Ovary (tissue), 7 donors: ENCODE measurements at regions not wholly inside any gene's neighbourhood (a gene's known extent, or its start where the extent isn't known, plus 50 kb on each side); places are given as distances from the start of the nearest gene placed in this dataset.

Source experiments
- DNase-seq, 5 donors: peaks; one replicate each; pipeline ENCODE4 v3.0.0-alpha.2; 2019 to 2020
- H3K27ac ChIP-seq, 2 donors: fragments of 200-600 bp; one replicate each; pipeline versions ENCODE4 v1.5.1 to v1.8.0; 2019 to 2022
- H3K27me3 ChIP-seq: fragments of 200-600 bp; one replicate; pipeline ENCODE4 v1.8.0; 2022
- H3K36me3 ChIP-seq: fragments of 200-600 bp; sonication (generic); one replicate; pipeline ENCODE4 v1.5.1; 2019
- H3K4me1 ChIP-seq: one replicate; pipeline ENCODE4 v1.8.1; 2013; ENCODE audit warnings: mild to moderate bottlenecking, moderate library complexity; ENCODE audit not compliant: insufficient read depth
- H3K4me3 ChIP-seq: fragments of 200-600 bp; sonication (generic); one replicate; pipeline ENCODE4 v1.5.1; 2017
- H3K9me3 ChIP-seq, 2 donors: fragments of 200-600 bp in 1 of 2; sonication (generic) in 1 of 2; one replicate each; pipeline versions ENCODE4 v1.5.1 to v1.8.1; 2013 to 2019; ENCODE audit warnings: mild to moderate bottlenecking in 1 of 2, moderate library complexity in 1 of 2
- CTCF ChIP-seq, 3 donors: fragments of 450-650 bp in 2 of 3; fragments of 200-600 bp in 1 of 3; IDR thresholded peaks; one replicate each; pipeline versions ENCODE4 v1.5.1 to v1.8.0; 2016 to 2022; ENCODE audit warnings: antibody characterized with exemption in 3 of 3, mild to moderate bottlenecking in 1 of 3
- EP300 ChIP-seq: sonication (generic); formaldehyde crosslinking; IDR thresholded peaks from one replicate; pipeline ENCODE4 v1.6.1; 2017; ENCODE audit warnings: antibody characterized with exemption
- POLR2A ChIP-seq: fragments of 450-650 bp; IDR thresholded peaks from one replicate; pipeline ENCODE4 v1.6.1; 2017; ENCODE audit warnings: antibody characterized with exemption, mild to moderate bottlenecking, moderate library complexity
- WGBS, 3 donors: extraction: QIAGEN DNeasy Blood & Tissue Kit in 1 of 3; methylation state at CpG; one replicate each; pipeline versions ENCODE4 v1.1.5 to v1.1.7; 2013 to 2017; 5-methylcytosine and 5-hydroxymethylcytosine counted together
- intact Hi-C, 4 donors: fragments of 100-400 bp; cut with DNase I; formaldehyde crosslinking; loops; one replicate each; pipeline versions ENCODE4 v1.11.0 to v1.15.1; 2022 to 2023
- donor health status: DM: no; HTN: no; CAD: no; lungs with moderate emphysema.
- donor health status: DM: no; HTN: no; CAD: no.
- donor health status: Bipolar disorder and iron deficiency.
- donor health status: DM: no; HTN: no; CAD: no.
- donor health status: DM: yes; HTN: yes; CAD: no.

- H3K27ac ChIP-seq = no peak overlapping the region
- DNase-seq = no peak
- TF ChIP-seq EP300 (no peak), POLR2A (no peak), CTCF (IDR thresholded peaks at IDR 0.05) (no peak)
- no peaks in the 10 kb centered on the region for H3K4me1 ChIP-seq
- H3K9me3 ChIP-seq = no peaks in the 10 kb centered on the region
- intact Hi-C loops = no loop called here
- H3K27me3 ChIP-seq = no peaks in the 10 kb centered on the region
- WGBS, 3 donors = 87 to 97% (median 95%) methylated on average over 2 of the region's 2 CpGs
- no peaks in the 10 kb centered on the region for H3K36me3 ChIP-seq
- no peak overlapping the region for H3K4me3 ChIP-seq
Measured at GRCh38 chr1:81174052-81174451, 626.7 kb upstream of the ADGRL2 start.

- Histone ChIP-seq H3K27ac (no peak overlapping the region), H3K27me3 (no peaks in the 10 kb centered on the region)
- WGBS, 3 donors = 92 to 94% (median 92%) methylated on average over 2 of the region's 2 CpGs
Measured at GRCh38 chr1:81172483-81172882, 628.3 kb upstream of the ADGRL2 start.

GRCh38 chr1:81170721-81171120 is 630.0 kb upstream of the ADGRL2 start:
- H3K4me3 ChIP-seq = no peak overlapping the region
- DNase-seq = no peak
- no peak overlapping the region for H3K27ac ChIP-seq
- H3K36me3 ChIP-seq = no peaks in the 10 kb centered on the region
- no peaks in the 10 kb centered on the region for H3K9me3 ChIP-seq
- no peaks in the 10 kb centered on the region for H3K4me1 ChIP-seq
- intact Hi-C loops = no loop called here
- 59 to 91% (median 60%) methylated on average over 2 of the region's 2 CpGs for WGBS, 3 donors
- no peak for TF ChIP-seq POLR2A
- H3K27me3 ChIP-seq = no peaks in the 10 kb centered on the region

More at GRCh38 chr1:81172483-81172882, 628.3 kb upstream of the ADGRL2 start:
- no peak for TF ChIP-seq POLR2A
- no peak for TF ChIP-seq EP300
- no peak for TF ChIP-seq CTCF (IDR thresholded peaks at IDR 0.05)
- Histone ChIP-seq H3K36me3 (no peaks in the 10 kb centered on the region), H3K4me1 (no peaks in the 10 kb centered on the region), H3K9me3 (no peaks in the 10 kb centered on the region), H3K4me3 (no peak overlapping the region)
- DNase-seq = no peak
- intact Hi-C loops = no loop called here

DNA sequence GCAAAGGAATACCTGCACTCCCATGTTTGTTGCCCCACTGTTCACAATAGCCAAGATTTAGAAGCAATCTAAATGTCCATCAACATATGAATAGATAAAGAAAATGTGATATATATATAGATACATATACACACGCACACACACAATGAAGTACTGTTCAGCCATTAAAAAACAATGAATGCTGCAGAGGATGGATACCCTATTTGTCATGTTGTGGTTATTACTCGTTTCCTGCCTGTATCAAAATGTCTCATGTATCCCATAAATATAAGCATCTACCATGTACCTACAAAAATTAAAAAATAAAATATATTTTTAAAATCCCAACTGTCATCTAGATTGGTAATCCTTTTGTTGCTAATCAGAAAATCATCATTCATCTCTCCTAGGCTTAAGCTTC is 634.8 kb upstream of the ADGRL2 start:
- no peak for TF ChIP-seq EP300
- no peak for TF ChIP-seq POLR2A
- Histone ChIP-seq H3K4me1 (no peaks in the 10 kb centered on the region), H3K4me3 (no peak overlapping the region), H3K27ac (no peak overlapping the region), H3K9me3 (no peaks in the 10 kb centered on the region), H3K36me3 (no peaks in the 10 kb centered on the region), H3K27me3 (no peaks in the 10 kb centered on the region)
- intact Hi-C loops = no loop called here
- DNase-seq = no peak
- 94 to 99% (median 98%) methylated on average over 2 of the region's 2 CpGs for WGBS, 3 donors

DNA sequence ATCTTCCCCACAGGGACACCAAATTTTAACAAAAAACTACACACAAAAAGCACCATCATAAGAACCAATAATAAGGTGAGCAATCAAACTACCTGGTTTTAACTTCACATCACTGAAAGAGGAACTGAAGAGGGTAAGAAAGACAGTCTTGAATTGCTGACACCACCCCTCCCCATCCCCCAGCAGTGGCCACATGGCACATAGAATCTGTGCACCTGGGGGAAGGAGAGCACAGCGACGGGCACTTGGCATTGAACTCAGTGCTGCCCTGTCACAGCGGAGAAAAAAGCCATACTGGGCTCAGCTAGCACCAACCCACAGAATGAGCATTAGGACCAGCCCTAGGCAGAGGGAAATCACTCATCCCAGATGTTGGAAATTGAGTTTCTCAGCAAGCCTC is 640.0 kb upstream of the ADGRL2 start:
- Histone ChIP-seq H3K27me3 (no peaks in the 10 kb centered on the region), H3K4me1 (no peaks in the 10 kb centered on the region), H3K4me3 (no peak overlapping the region), H3K36me3 (no peaks in the 10 kb centered on the region), H3K27ac (no peak overlapping the region), H3K9me3 (no peaks in the 10 kb centered on the region)
- 93 to 97% (median 97%) methylated on average over 3 of the region's 3 CpGs for WGBS, 3 donors
- TF ChIP-seq CTCF (IDR thresholded peaks at IDR 0.05) (no peak), POLR2A (no peak), EP300 (no peak)
- intact Hi-C loops = no loop called here
- DNase-seq = no peak
